GM21367 (cell line): ENCODE measurements at regions not wholly inside any gene's neighbourhood (a gene's known extent, or its start where the extent isn't known, plus 50 kb on each side); places are given as distances from the start of the nearest gene placed in this dataset.
"Not testable (repeated sequence)": the region's sequence is repeated elsewhere in the genome, so short reads cannot be mapped to it uniquely, and the experiment has no call there.

Experiments
- ATAC-seq: cut with Tn5 transposase; IDR thresholded peaks from one replicate; pipeline ENCODE4 v1.9.1; 2021; ENCODE audit not compliant: unreplicated experiment

DNA sequence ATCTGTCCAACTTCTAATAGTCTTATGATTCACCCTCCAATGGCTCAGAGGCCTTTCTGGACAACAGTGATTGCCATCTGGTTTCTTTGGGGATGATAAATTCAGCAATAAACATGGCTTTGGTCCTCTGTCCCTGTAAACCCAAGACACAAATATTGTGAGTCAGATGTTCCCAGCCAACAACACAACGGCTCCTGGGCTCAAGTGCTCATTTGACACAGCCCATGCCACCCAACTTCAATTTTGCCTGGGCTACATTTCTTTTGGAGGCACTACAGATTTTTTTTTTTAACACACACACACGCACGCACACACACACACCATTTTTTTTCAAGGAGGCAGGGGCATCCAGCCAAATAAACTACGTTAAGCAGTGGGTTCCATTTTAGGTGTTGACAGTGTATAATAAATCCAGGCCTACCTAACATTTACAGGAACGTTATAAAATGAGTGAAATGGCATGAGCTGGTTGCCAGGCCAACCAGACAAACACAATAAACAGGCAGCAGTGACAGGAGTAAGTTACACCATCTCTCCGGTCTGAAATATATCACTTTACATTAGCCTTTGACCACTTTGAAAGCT, 939.9 kb upstream of the SOX9 start:
- ATAC-seq = no peak

DNA sequence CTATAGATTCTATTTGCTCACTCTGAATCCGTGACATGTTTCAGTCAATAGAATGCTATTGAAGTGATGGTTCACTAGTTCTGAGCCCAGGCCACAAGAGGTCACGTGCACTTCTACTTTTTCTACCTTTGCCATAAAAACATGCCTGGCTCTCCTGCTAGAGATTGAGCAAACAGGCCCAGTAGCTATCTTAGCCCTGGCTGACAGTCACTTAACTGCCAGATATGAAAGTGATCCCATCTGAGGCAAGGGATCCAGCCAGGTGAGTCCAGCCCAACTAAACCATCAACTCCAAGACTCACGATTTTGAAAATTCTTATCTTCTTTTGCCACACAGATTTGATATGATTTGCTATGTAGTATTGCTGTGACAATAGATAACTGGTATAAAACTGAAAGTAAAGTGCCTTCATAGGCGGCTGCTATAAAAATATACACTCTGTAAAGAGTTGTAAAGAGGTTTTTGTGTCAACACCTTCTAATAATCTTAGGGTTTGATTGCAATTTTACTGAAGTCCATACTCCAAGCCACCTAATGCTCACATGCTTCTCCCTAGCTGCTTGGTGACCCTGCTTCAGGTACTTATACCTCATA, 937.7 kb upstream of the SOX9 start:
- no peak for ATAC-seq

DNA sequence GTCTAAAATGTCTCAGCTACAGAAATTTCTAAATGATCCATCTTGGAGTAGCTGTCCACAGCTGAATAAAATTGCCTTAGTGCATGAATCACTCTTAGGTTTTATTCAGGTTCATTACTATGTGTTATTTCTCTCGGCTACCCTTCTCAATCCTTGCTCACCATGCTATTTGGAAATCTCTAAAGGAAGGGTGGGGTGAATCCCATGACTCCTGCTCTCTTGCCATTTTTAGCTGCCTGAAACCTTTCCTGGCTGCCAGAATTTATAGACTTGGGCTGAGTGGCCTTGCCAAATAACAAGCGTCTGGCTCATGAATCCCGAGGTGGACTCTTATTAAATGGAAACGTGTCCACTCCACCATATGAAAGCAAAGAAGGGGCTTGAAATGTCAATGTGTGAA, 936.1 kb upstream of the SOX9 start:
- ATAC-seq = no peak

DNA sequence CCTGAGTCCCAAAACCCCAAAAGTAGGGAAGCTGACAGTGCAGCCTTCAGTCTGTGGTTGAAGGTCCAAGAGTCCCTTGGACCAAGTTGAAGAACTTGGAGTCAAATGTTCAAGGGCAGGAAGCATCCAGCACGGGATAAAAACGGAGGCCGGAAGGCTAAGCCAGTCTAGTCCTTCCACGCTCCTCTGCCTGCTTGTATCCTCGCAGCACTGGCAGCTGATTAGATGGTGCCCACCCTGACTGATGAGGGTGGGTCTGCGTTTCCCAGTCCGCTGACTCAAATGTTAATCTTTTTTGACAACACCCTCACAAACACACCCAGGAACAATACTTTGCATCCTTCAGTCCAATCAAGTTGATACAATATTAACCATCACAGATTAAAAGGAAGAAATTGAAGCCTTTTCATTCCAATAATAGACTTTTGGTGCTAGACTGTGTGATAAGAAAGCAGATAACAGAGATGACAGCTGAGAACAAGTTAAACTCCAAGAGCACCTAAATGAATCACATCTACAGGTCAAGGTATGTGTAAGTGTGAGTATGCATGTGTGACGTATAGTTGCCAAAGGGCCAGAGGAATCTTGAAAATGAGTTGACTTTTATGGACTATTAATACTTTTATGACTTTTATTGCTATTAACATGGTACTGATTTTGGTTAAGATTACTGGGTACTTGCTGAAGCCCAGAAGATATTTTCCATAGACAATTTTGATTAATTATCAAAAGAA, 933.5 kb upstream of the SOX9 start:
- no peak for ATAC-seq

DNA sequence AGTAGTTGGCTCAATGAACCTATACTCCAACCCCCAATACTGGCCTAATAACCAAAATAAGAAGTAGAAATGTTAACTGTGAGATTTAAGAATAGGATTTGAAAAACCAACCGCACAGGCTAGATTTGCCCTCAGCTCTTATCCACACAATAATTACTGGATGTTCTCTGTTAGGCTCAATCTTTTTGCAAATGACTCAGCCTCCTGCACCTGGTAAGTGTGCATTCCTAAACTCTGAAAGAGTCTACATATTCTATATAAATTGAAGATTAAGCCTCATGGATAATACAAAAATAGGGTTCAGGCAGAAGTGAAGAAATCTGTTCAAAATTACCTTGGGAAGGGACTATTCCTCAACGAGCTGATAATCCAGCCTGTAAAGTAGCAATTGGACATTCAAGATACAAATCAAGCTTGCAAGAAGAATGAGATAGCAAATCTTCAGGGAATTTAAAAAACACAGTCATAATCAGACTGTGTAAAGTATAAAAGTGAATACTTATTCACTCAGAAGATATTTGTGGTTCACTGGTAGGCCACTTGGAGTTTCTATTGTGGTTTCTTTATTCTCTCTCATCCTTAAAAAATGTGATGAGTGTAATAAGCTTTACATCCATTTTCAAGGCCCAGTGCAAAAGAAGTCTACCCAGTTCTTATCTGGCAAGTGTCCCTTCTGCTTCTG, 931.9 kb upstream of the SOX9 start:
- no peak for ATAC-seq

DNA sequence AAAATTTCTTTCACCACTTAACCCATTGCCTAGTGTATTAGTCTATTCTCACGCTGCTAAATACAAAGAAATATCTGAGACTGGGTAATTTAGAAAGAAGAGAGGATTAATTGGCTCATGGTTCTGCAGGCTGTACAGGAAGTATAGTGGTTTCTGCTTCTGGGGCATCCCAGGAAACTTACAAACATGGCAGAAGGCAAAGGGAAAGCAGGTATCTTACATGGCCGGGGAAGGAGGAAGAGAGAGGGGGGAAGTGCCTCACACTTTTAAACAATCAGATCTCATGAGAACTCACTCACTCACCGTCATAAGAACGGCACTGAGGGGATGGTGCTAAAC, 931.4 kb upstream of the SOX9 start:
- no peak for ATAC-seq

DNA sequence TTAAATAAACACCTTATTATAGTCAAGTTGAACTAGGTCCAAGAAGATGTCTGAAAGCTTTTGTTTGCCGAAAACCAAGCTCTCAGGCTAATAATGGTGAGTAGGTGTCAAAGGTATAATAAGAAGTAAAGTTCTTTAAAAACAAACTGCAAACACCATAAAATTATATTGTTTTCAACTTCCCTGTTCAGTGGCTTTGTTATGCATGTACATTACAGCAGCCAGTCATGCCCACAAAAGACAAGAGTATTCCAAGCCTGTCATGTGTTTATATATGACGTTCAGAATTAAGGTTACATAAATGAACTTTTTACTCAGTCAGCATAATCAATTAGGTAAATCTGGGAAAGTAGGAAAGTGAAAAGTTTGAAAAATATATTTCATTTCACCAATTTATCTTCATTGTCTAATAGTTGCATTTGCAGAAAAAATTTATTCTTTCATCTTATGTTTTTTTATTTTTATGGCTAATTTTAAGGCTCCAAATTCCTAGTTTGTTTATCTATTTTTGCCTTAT, 928.7 kb upstream of the SOX9 start:
- no peak for ATAC-seq

DNA sequence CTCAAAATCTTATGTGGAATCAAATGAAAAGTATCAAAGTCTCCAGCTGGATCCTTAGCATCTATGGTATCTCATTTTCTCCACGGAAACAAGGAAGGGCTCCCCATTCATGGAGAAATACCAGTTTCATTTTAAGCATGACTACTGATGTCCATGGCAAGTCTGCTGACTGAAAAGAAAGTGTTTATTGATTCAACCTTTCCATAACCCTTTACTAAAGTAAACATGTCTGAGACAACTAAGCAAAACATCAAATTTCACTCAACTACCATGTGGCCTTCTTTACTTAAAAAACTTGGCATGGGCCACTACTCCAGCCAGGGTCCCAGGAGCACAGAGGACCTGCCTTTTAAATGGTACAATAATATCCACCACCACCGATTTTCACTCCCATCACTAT, 928.0 kb upstream of the SOX9 start:
- ATAC-seq = no peak

DNA sequence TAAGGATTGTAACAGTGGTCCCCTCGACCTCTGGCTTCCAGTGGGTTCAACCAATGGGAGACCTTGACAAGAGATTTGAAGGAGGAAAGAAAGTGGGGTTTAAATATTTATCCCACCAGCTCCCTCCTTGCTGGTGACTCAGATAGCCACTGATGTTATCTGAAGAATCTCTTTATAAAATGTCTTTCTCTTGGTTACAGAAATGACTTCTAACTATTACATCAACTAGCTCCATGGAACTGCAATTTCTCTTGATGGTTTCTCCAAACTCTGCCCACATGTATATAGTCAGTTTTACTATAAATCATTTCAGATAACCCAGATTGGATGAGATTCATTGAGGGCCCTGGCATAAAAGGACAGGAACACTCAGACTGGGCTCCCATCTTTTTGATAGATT, 920.2 kb upstream of the SOX9 start:
- ATAC-seq = no peak

DNA sequence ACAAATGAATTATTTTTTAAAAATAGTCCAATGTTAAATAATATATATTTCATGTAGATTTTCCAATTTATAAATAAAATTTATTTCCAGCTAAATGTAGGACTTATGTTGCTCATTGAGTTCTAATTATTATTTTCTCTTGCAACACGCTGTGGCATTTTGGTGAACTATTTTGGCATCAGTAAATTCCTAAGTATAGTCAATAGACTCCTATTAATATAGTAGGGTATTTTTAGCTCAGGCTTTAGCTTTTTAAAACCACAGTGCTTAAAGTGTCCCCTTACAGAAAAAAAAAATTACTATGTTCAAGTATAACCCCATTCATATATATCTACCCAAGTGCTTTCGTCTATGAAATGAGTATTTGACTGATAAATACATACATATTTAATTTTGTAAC, 919.2 kb upstream of the SOX9 start:
- no peak for ATAC-seq

DNA sequence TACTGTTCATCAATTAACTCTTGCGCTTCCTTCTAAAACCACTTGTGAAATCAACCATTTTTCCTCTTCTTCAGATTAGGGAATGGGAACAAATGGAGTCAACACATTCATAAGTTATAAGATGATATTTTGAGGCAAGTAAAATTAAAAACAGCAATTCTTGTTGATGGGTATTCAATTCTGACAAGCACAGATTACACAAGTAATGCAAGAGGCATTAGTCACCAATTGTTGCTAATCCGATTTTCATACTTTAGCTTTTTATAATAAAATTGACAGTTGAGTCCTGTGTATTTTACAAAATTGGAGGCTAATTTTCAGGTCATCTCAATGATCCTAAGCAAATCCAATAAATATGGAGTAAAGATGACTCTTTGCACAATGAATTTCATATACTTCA, 918.4 kb upstream of the SOX9 start:
- no peak for ATAC-seq

DNA sequence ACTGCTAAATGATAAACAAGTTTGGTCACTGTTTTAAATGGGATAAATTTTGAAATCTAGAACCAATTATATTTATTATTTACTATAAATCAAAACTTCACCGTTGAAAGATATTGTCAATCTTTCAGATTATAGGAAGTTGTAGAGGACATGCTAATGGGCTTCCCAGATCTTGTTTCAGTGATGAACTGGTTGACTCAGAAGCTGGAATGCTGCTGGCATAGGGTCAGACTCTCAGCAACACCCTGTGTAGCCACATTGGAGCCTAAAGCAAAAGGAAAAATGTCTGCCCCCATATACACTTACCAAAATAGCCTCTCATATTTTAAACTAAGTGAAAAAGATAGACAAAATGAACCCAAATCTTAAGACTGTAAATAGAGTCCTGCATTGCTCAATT, 916.9 kb upstream of the SOX9 start:
- ATAC-seq = no peak

DNA sequence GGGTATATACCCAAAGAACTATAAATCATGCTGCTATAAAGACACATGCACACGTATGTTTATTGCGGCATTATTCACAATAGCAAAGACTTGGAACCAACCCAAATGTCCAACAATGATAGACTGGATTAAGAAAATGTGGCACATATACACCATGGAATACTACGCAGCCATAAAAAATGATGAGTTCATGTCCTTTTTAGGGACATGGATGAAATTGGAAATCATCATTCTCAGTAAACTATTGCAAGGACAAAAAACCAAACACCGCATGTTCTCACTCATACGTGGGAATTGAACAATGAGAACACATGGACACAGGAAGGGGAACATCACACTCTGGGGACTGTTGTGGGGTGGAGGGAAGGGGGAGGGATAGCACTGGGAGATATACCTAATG, 914.9 kb upstream of the SOX9 start:
- not testable (repeated sequence) for ATAC-seq

DNA sequence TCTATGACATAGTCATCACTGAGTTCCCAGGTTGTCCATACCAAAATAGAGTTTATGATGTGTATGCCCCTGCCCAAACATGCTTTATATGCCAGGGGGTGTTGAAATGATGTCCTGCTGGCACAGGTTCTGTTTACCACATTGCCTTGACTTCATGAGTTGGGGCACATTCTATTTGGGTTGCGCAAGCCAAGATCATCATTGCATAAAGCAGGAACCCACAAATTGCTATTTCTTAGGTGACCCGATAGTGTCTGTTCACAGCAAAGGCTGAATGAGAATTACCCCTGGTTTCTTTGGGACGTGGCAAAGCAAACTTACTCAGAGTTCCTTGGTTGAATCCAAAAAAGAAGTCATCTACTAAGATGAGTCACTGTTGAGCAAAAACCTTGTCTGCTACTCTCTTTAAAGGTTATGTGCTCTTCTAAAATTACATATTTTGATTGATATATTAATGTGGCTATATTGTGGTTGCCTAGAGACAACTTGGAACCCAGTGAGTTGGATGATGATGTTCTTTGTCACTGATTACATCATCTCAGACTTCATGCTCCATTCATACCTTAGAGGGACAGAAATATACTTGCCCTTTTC, 912.6 kb upstream of the SOX9 start:
- ATAC-seq = no peak

DNA sequence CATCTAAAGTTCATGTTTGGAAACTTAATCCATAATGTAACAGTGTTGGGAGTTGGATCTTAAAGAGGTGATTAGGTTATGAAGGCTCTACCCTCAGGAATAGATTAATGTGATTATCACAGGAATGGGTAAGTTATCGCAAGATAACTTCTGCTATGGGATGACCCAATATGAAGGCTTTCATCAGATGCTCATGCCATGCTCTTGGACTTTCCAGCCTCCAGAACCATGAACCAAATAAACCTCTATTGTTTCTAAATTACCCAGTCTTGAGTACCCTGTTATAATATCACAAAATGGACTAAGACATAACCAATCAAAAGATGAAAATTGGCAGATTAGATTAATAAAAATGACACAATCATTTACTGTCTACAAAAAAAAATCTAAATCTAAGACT, 906.9 kb upstream of the SOX9 start:
- ATAC-seq = no peak

DNA sequence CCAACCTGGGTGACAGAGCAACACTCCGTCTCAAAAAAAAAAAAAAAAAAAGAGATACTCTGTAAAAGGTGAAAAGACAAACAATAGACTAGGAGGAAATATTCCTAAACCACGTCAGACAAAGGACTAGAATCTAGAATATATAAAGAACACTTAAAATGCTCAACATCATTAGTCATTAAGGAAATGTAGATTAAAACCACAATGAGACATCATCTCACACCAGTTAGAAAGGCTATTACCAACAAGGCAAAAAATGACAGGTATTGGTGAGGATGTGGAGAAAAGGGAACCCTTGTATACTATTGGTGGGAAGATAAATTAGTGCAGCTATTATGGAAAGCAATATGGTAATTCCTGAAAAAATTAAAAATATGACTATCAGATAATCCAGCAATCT, 903.1 kb upstream of the SOX9 start:
- ATAC-seq = no peak

DNA sequence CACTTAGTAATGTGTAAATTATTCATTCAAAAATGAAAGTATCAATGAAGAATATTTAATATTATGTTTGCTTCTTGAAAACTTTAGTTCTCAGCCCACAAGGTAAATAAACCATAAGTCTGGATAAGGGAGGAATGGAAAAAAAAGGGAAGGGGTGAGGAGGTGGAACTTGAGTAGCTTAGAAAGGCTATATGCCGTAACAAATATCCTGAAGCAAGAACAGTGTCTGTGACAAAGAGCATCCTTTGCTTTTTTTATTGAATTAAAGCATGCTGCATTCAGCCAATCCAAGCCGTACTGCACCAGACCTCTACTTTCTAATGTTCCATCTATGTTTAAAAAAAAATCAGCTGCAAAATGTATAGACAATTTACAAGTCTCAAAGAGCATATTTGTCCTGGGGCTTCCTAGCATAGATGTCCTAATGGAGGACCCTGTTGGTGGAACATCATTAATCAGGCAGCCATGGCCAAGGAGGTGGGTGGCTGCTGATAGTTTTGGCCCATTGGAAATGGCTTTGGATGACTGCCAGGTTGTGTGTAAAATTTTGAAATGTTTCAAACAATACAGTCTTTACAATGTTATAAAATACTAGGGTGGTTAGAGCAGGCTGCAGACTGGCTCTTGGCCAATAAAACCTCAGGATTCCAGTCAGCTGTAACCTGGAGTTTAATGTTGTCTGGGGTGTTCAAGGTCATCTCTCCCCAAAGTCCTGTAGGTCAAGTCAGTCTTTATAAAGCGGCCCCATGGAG, 895.8 kb upstream of the SOX9 start:
- ATAC-seq = no peak

DNA sequence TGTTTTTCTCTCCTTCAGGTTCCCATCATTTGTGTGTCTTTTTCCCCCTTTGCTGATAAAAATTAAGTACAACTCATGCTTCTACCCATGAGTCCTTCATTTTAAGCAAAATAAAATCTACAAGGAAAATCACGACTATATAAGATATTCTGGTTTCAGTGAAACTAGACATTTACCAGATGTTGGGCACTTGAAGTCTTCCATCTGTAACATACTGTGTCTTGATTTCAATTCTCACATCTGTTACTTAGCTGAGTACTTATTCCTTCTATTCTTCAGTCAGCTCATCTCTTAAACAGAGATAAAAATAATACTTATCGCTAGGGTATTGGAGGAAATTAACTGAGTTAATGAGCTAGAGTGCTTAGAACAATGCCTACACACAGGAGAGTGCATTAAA, 893.0 kb upstream of the SOX9 start:
- ATAC-seq = no peak

DNA sequence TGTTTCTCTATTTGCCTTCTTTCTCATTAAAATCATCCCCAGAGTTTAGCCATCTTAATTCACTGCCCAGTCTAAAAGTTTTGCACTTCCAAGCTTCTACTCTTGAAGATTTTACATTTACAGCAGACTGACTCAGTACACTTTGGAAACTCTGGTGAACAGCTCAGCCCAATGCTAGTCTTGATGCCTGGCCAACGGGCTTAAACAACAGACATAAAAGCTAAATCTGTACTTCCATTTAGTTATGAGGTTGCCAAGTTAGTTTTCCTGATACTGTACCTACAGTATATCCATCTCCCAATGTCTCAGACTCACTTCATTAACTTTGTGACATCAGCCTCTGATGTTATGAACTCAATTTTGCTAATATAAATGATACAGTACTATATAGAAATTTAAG, 891.8 kb upstream of the SOX9 start:
- ATAC-seq = no peak

DNA sequence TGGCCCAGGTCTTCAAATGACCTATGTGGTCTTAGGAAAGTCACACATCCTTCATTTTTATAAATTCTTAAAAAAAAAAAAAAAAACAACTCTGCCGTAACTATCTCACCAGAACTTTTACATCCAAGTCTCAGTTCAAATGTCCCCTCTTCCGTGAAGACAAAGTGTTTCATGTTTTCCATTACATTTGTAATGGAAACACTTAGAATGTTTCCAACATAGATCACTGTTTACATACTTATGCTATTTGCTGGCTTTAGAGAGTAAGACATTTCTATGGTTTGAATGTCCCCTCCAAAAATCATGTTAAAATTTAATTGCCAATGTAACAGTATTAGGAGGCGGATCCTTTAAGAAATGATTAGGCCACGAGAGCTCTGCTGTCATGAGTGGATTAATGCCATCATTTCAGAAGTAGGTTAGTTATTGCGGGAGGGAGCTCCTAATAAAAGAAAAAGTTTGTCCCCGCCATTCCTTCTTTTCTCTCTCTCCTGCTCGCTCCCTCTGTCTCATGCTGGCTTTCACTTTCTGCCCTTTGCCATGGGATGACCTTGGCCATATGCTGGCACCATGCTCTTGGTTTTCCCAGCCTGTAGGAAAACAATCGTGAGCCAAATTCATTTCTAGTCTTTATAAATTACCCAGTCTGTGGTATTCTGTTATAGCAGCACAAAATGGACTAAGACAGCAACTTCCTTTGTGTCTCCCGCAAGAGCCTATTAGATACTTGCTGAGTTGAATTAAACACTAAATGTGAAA, 887.8 kb upstream of the SOX9 start:
- no peak for ATAC-seq
